Prostate gland (tissue), 2 donors: ENCODE measurements at regions not wholly inside any gene's neighbourhood (a gene's known extent, or its start where the extent isn't known, plus 50 kb on each side); places are given as distances from the start of the nearest gene placed in this dataset.

Experiments used
- CTCF ChIP-seq, 4 experiments: fragments of 200-600 bp in 2 of 4; fragments of 450-650 bp in 2 of 4; sonication (generic) in 2 of 4; IDR thresholded peaks; 1 replicate in 3 of 4; 2 replicates in 1 of 4; pipeline ENCODE4 v1.5.1; 2016 to 2019; ENCODE audit warnings: antibody characterized with exemption in 4 of 4, mild to moderate bottlenecking in 2 of 4, moderate library complexity in 2 of 4
- POLR2A ChIP-seq: fragments of 450-650 bp; IDR thresholded peaks from one replicate; pipeline ENCODE4 v1.6.1; 2016; ENCODE audit warnings: antibody characterized with exemption, mild to moderate bottlenecking
- POLR2AphosphoS5 ChIP-seq: sonication (generic); formaldehyde crosslinking; IDR thresholded peaks from one replicate; pipeline ENCODE4 v1.6.1; 2017; ENCODE audit warnings: antibody characterized with exemption

- TF ChIP-seq CTCF (IDR thresholded peaks at IDR 0.05) (no peak), POLR2AphosphoS5 (no peak), POLR2A (no peak)
These were observed 444.0 kb downstream of the HS3ST3B1 start for GRCh38 chr17:14744761-14745473.
